Endodermal cell (in vitro differentiated cells): ENCODE measurements at regions not wholly inside any gene's neighbourhood (a gene's known extent, or its start where the extent isn't known, plus 50 kb on each side); places are given as distances from the start of the nearest gene placed in this dataset.
A peak's percentile ranks its signal among the peaks of the same experiment; 100 is the strongest.

ENCODE experiments used
- DNase-seq: peaks from one replicate; pipeline ENCODE4 v3.0.0-alpha.2; 2017
- H3K27ac ChIP-seq: 2 replicates; pipeline ENCODE4 v1.5.1; 2013; ENCODE audit warnings: mild to moderate bottlenecking, low read depth, low read length, moderate library complexity
- H3K27me3 ChIP-seq: 2 replicates; pipeline ENCODE4 v1.6.1; 2013; ENCODE audit warnings: mild to moderate bottlenecking, low read length, moderate library complexity; ENCODE audit not compliant: insufficient read depth, control insufficient read depth, poor library complexity, severe bottlenecking
- H3K36me3 ChIP-seq: 2 replicates; pipeline ENCODE4 v1.7.0; 2013; ENCODE audit warnings: mild to moderate bottlenecking, low read length, moderate library complexity; ENCODE audit not compliant: control insufficient read depth, insufficient read depth
- H3K4me1 ChIP-seq: one replicate; pipeline ENCODE4 v1.7.0; 2013; ENCODE audit warnings: low read length; ENCODE audit not compliant: control insufficient read depth, insufficient read depth
- H3K4me3 ChIP-seq: 2 replicates; pipeline ENCODE4 v1.5.1; 2013; ENCODE audit warnings: mild to moderate bottlenecking, low read length, moderate library complexity
- H3K9ac ChIP-seq: 2 replicates; pipeline ENCODE4 v1.6.1; 2013; ENCODE audit warnings: mild to moderate bottlenecking, low read length, moderate library complexity; ENCODE audit not compliant: poor library complexity, severe bottlenecking; ENCODE audit errors: extremely low read depth
- H3K9me3 ChIP-seq: 2 replicates; pipeline ENCODE4 v1.6.1; 2013; ENCODE audit warnings: mild to moderate bottlenecking, low read length, moderate library complexity; ENCODE audit not compliant: control insufficient read depth
- H3K27ac Mint-ChIP-seq: 2 replicates; pipeline ENCODE4 v1.8.0; 2020; ENCODE audit warnings: mixed read lengths
- H3K27me3 Mint-ChIP-seq: 2 replicates; pipeline ENCODE4 v1.8.0; 2021; ENCODE audit warnings: mild to moderate bottlenecking, mixed read lengths; ENCODE audit not compliant: insufficient read depth
- H3K36me3 Mint-ChIP-seq: 2 replicates; pipeline ENCODE4 v1.8.0; 2020; ENCODE audit warnings: low read depth, mixed read lengths
- H3K4me1 Mint-ChIP-seq: 2 replicates; pipeline ENCODE4 v1.8.0; 2020; ENCODE audit warnings: mixed read lengths
- H3K4me3 Mint-ChIP-seq: 2 replicates; pipeline ENCODE4 v1.8.0; 2020; ENCODE audit warnings: mild to moderate bottlenecking, moderate library complexity, mixed read lengths
- H3K9me3 Mint-ChIP-seq: 2 replicates; pipeline ENCODE4 v1.8.0; 2020; ENCODE audit warnings: mild to moderate bottlenecking, mixed read lengths
- CTCF ChIP-seq: fragments of 200-600 bp; sonication (generic); conservative IDR thresholded peaks from 2 replicates; pipeline ENCODE4 v1.5.0; 2021; ENCODE audit warnings: antibody characterized with exemption, mild to moderate bottlenecking
- WGBS, 2 experiments: methylation state at CpG; one replicate each; pipeline versions ENCODE4 v1.1.5 to v1.1.7; 2013; ENCODE audit warnings: missing lambda C conversion rate in 2 of 2, mixed read lengths in 1 of 2; ENCODE audit not compliant: insufficient coverage in 1 of 2, insufficient read length in 1 of 2; 5-methylcytosine and 5-hydroxymethylcytosine counted together

GRCh38 chr2:16319551-16320121, 346.0 kb downstream of the CYRIA start:
- Histone ChIP-seq H3K4me3 (no peak overlapping the region), H3K4me1 (peaks cover 4% of the 10 kb centered on the region), H3K9me3 (no peaks in the 10 kb centered on the region), H3K27me3 (no peaks in the 10 kb centered on the region), H3K9ac (no peak overlapping the region), H3K27ac (no peak overlapping the region), H3K36me3 (no peaks in the 10 kb centered on the region)
- H3K27me3 Mint-ChIP-seq, result peaks cover 3% of the 10 kb centered on the region
- no peaks in the 10 kb centered on the region for H3K9me3 Mint-ChIP-seq
- no peak overlapping the region for H3K4me3 Mint-ChIP-seq
- no peaks in the 10 kb centered on the region for H3K36me3 Mint-ChIP-seq
- no peak for TF ChIP-seq CTCF
- no peak overlapping the region for H3K27ac Mint-ChIP-seq
- WGBS, 2 experiments, result 87 to 95% methylated on average over 7 to 12 of the region's 12 CpGs
- peaks cover 10% of the 10 kb centered on the region for H3K4me1 Mint-ChIP-seq
- no peak for DNase-seq

GRCh38 chr2:16318474-16319195, 347.0 kb downstream of the CYRIA start:
- WGBS, 2 experiments, result 72 to 100% methylated on average over 1 to 4 of the region's 4 CpGs
- Mint-ChIP-seq H3K27me3 (peaks cover 3% of the 10 kb centered on the region), H3K4me1 (peaks cover 10% of the 10 kb centered on the region), H3K4me3 (no peak overlapping the region), H3K36me3 (no peaks in the 10 kb centered on the region), H3K9me3 (no peaks in the 10 kb centered on the region), H3K27ac (no peak overlapping the region)
- Histone ChIP-seq H3K9ac (no peak overlapping the region), H3K4me1 (peaks cover 4% of the 10 kb centered on the region), H3K9me3 (no peaks in the 10 kb centered on the region), H3K36me3 (no peaks in the 10 kb centered on the region), H3K27ac (no peak overlapping the region), H3K27me3 (no peaks in the 10 kb centered on the region), H3K4me3 (no peak overlapping the region)
- TF ChIP-seq CTCF, result no peak
- peak; percentile 73 for DNase-seq

GRCh38 chr2:16318051-16318450, 347.6 kb downstream of the CYRIA start:
- no peak overlapping the region for H3K27ac ChIP-seq
- no peak overlapping the region for H3K9ac ChIP-seq
- no peak for DNase-seq
- Mint-ChIP-seq H3K4me1 (peaks cover 10% of the 10 kb centered on the region), H3K36me3 (no peaks in the 10 kb centered on the region), H3K4me3 (no peak overlapping the region), H3K27me3 (peaks cover 3% of the 10 kb centered on the region), H3K9me3 (no peaks in the 10 kb centered on the region), H3K27ac (no peak overlapping the region)
- no peak overlapping the region for H3K4me3 ChIP-seq
- no peak for TF ChIP-seq CTCF
- WGBS, 2 experiments, result 82 to 92% methylated on average over 3 to 4 of the region's 4 CpGs
- no peaks in the 10 kb centered on the region for H3K27me3 ChIP-seq
- H3K36me3 ChIP-seq, result no peaks in the 10 kb centered on the region
- H3K9me3 ChIP-seq, result no peaks in the 10 kb centered on the region
- peaks cover 4% of the 10 kb centered on the region for H3K4me1 ChIP-seq
